ENCODE measurements at regions not wholly inside any gene's neighbourhood (a gene's known extent, or its start where the extent isn't known, plus 50 kb on each side); places are given as distances from the start of the nearest gene placed in this dataset.

- TF ChIP-seq POLR2A (IDR thresholded peaks at IDR 0.05; ENCODE audit: low read depth, low read length) (no peak), TAF1 (IDR thresholded peaks at IDR 0.05; ENCODE audit: borderline replicate concordance, low read depth, low read length) (no peak), POLR2AphosphoS5 (IDR thresholded peaks at IDR 0.05; ENCODE audit: low read depth, low read length) (no peak)
These were observed 67.4 kb downstream of the MRM1 start for GRCh38 chr17:36668824-36669223.

Data from GM12892 (cell line).